HepG2 (cell line): ENCODE measurements at regions not wholly inside any gene's neighbourhood (a gene's known extent, or its start where the extent isn't known, plus 50 kb on each side); places are given as distances from the start of the nearest gene placed in this dataset.

Source experiments
- ATAC-seq: fragments of 200-7000 bp; cut with Tn5 transposase; 3 replicates; pipeline ENCODE4 v1.9.1; 2020; ENCODE audit warnings: mild to moderate bottlenecking, moderate library complexity
- BruUV-seq: library from RNA; stranded (reverse); fragments of 400-500 nt; replicated peaks from 2 replicates; lab custom pipeline; 2021; lab: Mats Ljungman, UMichigan
- CTCF ChIA-PET: fragments of 300-600 bp; formaldehyde crosslinking; extraction: SDS; loops from one replicate; lab custom pipeline; 2021; ENCODE audit warnings: low total read pairs, inconsistent platforms, low intra/inter-chr PET ratio; lab: Yijun Ruan, JAX
- POLR2A ChIA-PET: fragments of 350-600 bp; sonication (Branson Sonifier 250); formaldehyde crosslinking; loops from one replicate; lab custom pipeline; 2020; ENCODE audit warnings: antibody characterized with exemption, inconsistent platforms; lab: Yijun Ruan, JAX
- DNase-seq: peaks from one replicate; pipeline ENCODE4 v3.0.0-alpha.2; 2015; ENCODE audit warnings: low spot score
- FAIRE-seq: peaks from 3 replicates; lab custom pipeline; 2011; peaks lifted over from hg19 to GRCh38; lab: Jason Lieb, UNC
- H2AFZ ChIP-seq: one replicate; pipeline ENCODE4 v1.6.1; 2011; ENCODE audit warnings: low read length, inconsistent platforms
- H3K27ac ChIP-seq: fragments of 300-600 bp; 3 replicates; pipeline ENCODE4 v1.8.0; 2011; ENCODE audit warnings: mixed run types, mild to moderate bottlenecking, mixed read lengths, low read length, inconsistent platforms; ENCODE audit not compliant: insufficient read depth; ENCODE audit errors: extremely low read length
- H3K27me3 ChIP-seq, 2 experiments: fragments of 200-600 bp in 1 of 2; 2 replicates in 1 of 2; 3 replicates in 1 of 2; pipeline versions ENCODE4 v1.6.0 to v1.8.0; 2011; ENCODE audit warnings: low read length in 2 of 2, mild to moderate bottlenecking in 2 of 2, moderate library complexity in 2 of 2, inconsistent platforms in 1 of 2; ENCODE audit not compliant: insufficient read depth in 2 of 2, control insufficient read depth in 1 of 2
- H3K36me3 ChIP-seq, 2 experiments: fragments of 200-600 bp in 1 of 2; replicated peaks in 1 of 2; 2 replicates in 1 of 2; 3 replicates in 1 of 2; pipeline versions ENCODE4 v1.5.1 to v1.8.0; 2011; ENCODE audit warnings: low read length in 2 of 2, inconsistent platforms in 1 of 2; ENCODE audit not compliant: insufficient read depth in 2 of 2, control insufficient read depth in 1 of 2
- H3K4me1 ChIP-seq: 2 replicates; pipeline ENCODE4 v1.5.1; 2012; ENCODE audit warnings: low read length, inconsistent platforms; ENCODE audit not compliant: insufficient read depth
- H3K4me2 ChIP-seq: 2 replicates; pipeline ENCODE4 v1.6.0; 2011; ENCODE audit warnings: low read depth, low read length, inconsistent platforms
- H3K4me3 ChIP-seq, 3 experiments: fragments of 200-600 bp in 1 of 3; sonication (generic), shearing (Covaris generic) in 1 of 3; replicated peaks in 1 of 3; 2 replicates each; pipeline ENCODE4 v1.5.1; 2011 to 2016; ENCODE audit warnings: low read length in 3 of 3, inconsistent platforms in 2 of 3, low read depth in 2 of 3, mild to moderate bottlenecking in 2 of 3, control low read depth in 1 of 3, mixed read lengths in 1 of 3; ENCODE audit not compliant: insufficient read depth in 1 of 3
- H3K79me2 ChIP-seq: one replicate; pipeline ENCODE4 v1.6.1; 2011; ENCODE audit warnings: low read length, inconsistent platforms; ENCODE audit not compliant: insufficient read depth
- H3K9ac ChIP-seq: 2 replicates; pipeline ENCODE4 v1.6.0; 2011; ENCODE audit warnings: mild to moderate bottlenecking, low read depth, low read length, inconsistent platforms; ENCODE audit not compliant: insufficient read depth
- H3K9me3 ChIP-seq: 2 replicates; pipeline ENCODE4 v1.5.1; 2012; ENCODE audit warnings: mild to moderate bottlenecking, low read length
- H4K20me1 ChIP-seq: 2 replicates; pipeline ENCODE4 v1.6.0; 2011; ENCODE audit warnings: inconsistent platforms, mild to moderate bottlenecking, low read length, moderate library complexity; ENCODE audit not compliant: insufficient read depth
- EP300 ChIP-seq, 3 experiments: sonication (generic) in 1 of 3; formaldehyde crosslinking in 1 of 3; IDR thresholded peaks; 2 replicates each; pipeline versions ENCODE4 v1.5.1 to v1.6.1; 2011 to 2020; ENCODE audit warnings: low read depth in 2 of 3, low read length in 2 of 3, borderline replicate concordance in 1 of 3, improper control_type of control experiment in 1 of 3, mild to moderate bottlenecking in 1 of 3, missing genetic modification reagents in 1 of 3, moderate library complexity in 1 of 3
- FOXA3 ChIP-seq: IDR thresholded peaks from 2 replicates; pipeline ENCODE4 v1.6.1; 2016; ENCODE audit warnings: missing genetic modification reagents, missing compliant biosample characterization
- FOXP1 ChIP-seq, 2 experiments: fragments of 450-650 bp in 1 of 2; IDR thresholded peaks; 2 replicates each; pipeline ENCODE4 v1.6.1; 2017 to 2018; ENCODE audit warnings: antibody characterized with exemption in 1 of 2
- GABPA ChIP-seq, 2 experiments: IDR thresholded peaks; 2 replicates each; pipeline ENCODE4 v1.6.1; 2011 to 2016; ENCODE audit warnings: low read depth in 2 of 2, low read length in 1 of 2, missing biosample characterization in 1 of 2, missing genetic modification characterization in 1 of 2
- GATAD2A ChIP-seq: IDR thresholded peaks from 2 replicates; pipeline ENCODE4 v1.6.1; 2016
- MEIS1 ChIP-seq: sonication (generic); formaldehyde crosslinking; IDR thresholded peaks from 2 replicates; pipeline ENCODE4 v1.9.0; 2021; ENCODE audit warnings: mild to moderate bottlenecking, missing genetic modification reagents, moderate library complexity, borderline replicate concordance
- NFIC ChIP-seq: IDR thresholded peaks from 2 replicates; pipeline ENCODE4 v1.6.1; 2012; ENCODE audit warnings: mild to moderate bottlenecking, low read length, inconsistent platforms
- SOX5 ChIP-seq: IDR thresholded peaks from 2 replicates; pipeline ENCODE4 v1.6.1; 2016; ENCODE audit warnings: borderline replicate concordance
- TBX3 ChIP-seq: fragments of 450-650 bp; IDR thresholded peaks from 2 replicates; pipeline ENCODE4 v1.6.1; 2017; ENCODE audit warnings: antibody characterized with exemption, mild to moderate bottlenecking, inconsistent platforms, borderline replicate concordance
- TCF7 ChIP-seq: sonication (generic); IDR thresholded peaks from 2 replicates; pipeline ENCODE4 v1.6.1; 2016; ENCODE audit warnings: antibody characterized with exemption, low read depth
- ZFP36 ChIP-seq: fragments of 150-350 bp; IDR thresholded peaks from 2 replicates; pipeline ENCODE4 v1.6.1; 2018; ENCODE audit warnings: borderline replicate concordance, low read length, low read depth; ENCODE audit not compliant: partially characterized antibody
- ZIK1 ChIP-seq: sonication (generic); formaldehyde crosslinking; IDR thresholded peaks from 2 replicates; pipeline ENCODE4 v1.5.0; 2020; ENCODE audit warnings: mild to moderate bottlenecking, low read depth, missing genetic modification reagents, borderline replicate concordance
- ZNF749 ChIP-seq: sonication (generic); formaldehyde crosslinking; IDR thresholded peaks from 2 replicates; pipeline ENCODE4 v1.8.0; 2022; ENCODE audit warnings: mild to moderate bottlenecking, missing genetic modification reagents, moderate library complexity, borderline replicate concordance
- ZNF772 ChIP-seq: sonication (generic); formaldehyde crosslinking; IDR thresholded peaks from 2 replicates; pipeline ENCODE4 v1.5.0; 2020; ENCODE audit warnings: mild to moderate bottlenecking, missing genetic modification reagents
- ZNF773 ChIP-seq: sonication (generic); formaldehyde crosslinking; IDR thresholded peaks from 2 replicates; pipeline ENCODE4 v1.4.0; 2020; ENCODE audit warnings: missing genetic modification reagents, borderline replicate concordance
- in situ Hi-C: cut with HindIII; loops from 2 replicates; pipeline ENCODE4 v1.10.0; 2017; ENCODE audit warnings: low pct_unique_long_range_greater_than_20kb; ENCODE audit not compliant: extremely low pct_ligation_motif_present
- intact Hi-C: fragments of 100-400 bp; cut with micrococcal nuclease; formaldehyde crosslinking; loops from one replicate; pipeline ENCODE4 v1.10.0; 2022; ENCODE audit not compliant: unreplicated experiment

- TF ChIP-seq GABPA (IDR thresholded peaks at IDR 0.05; ENCODE audit: low read depth, low read length) (no peak), GABPA (CRISPR knock-in tag; IDR thresholded peaks at IDR 0.05; ENCODE audit: low read depth) (no peak), ZNF773 (CRISPR knock-in tag) (no peak), ZFP36 (no peak), ZNF749 (CRISPR knock-in tag) (no peak), TBX3 (no peak), MEIS1 (no peak)
- TF ChIP-seq, all 625 proteins: peak for 0
Measured at GRCh38 chr4:135934026-135934425, 1598.3 kb downstream of the PCDH18 start (continued).

GRCh38 chr4:135927651-135928050 lies 1604.6 kb downstream of the PCDH18 start:
- no peaks in the 10 kb centered on the region for H3K9me3 ChIP-seq
- no peaks in the 10 kb centered on the region for H3K36me3 ChIP-seq
- no peak overlapping the region for H2AFZ ChIP-seq
- no peaks in the 10 kb centered on the region for H4K20me1 ChIP-seq
- ATAC-seq (no peak; the same call in 2 of the 3 replicates), DNase-seq (peak; percentile 9)
- H3K79me2 ChIP-seq = no peaks in the 10 kb centered on the region
- H3K4me2 ChIP-seq = no peak overlapping the region
- ChIA-PET CTCF (no interaction called here), POLR2A (interaction anchor here (0.5 kb wide), 1 partner anchor 16 kb away, joined by 3 read pairs; no protein-coding TSS in a partner anchor)
- no peak overlapping the region for H3K9ac ChIP-seq
- H3K4me1 ChIP-seq = no peaks in the 10 kb centered on the region
- intact Hi-C loops (no loop called here), in situ Hi-C loops (no loop called here)
- H3K27ac ChIP-seq = no peak overlapping the region
- no peak overlapping the region for H3K4me3 ChIP-seq
- TF ChIP-seq EP300 (IDR thresholded peaks at IDR 0.05; ENCODE audit: low read depth in 2 of 2, low read length in 2 of 2) (peak in 1 of 2 experiments; percentile 34; a peak in 1 of 4 replicates), EP300 (CRISPR knock-in tag; IDR thresholded peaks at IDR 0.05; ENCODE audit: borderline replicate concordance) (no peak), ZIK1 (CRISPR knock-in tag) (no peak), FOXP1 (IDR thresholded peaks at IDR 0.05) (no peak), FOXP1 (CRISPR knock-in tag; IDR thresholded peaks at IDR 0.05) (0 out of 2 replicates have a peak, but pooled peaks have one; percentile 21), TCF7 (peak; percentile 60), FOXA3 (CRISPR knock-in tag) (peak; percentile 39; the same call in 1 of the 2 replicates), SOX5 (CRISPR knock-in tag) (peak; percentile 14; the same call in 1 of the 2 replicates), NFIC (peak; percentile 5; the same call in 1 of the 2 replicates), ZNF772 (no peak), GATAD2A (CRISPR knock-in tag) (0 out of 2 replicates have a peak, but pooled peaks have one; percentile 11)
- TF ChIP-seq, all 625 proteins: peak for 7
- no peak for FAIRE-seq
- H3K27me3 ChIP-seq = no peaks in the 10 kb centered on the region
- BruUV-seq = no TSS peak
